GM12892 (cell line): ENCODE measurements at regions not wholly inside any gene's neighbourhood (a gene's known extent, or its start where the extent isn't known, plus 50 kb on each side); places are given as distances from the start of the nearest gene placed in this dataset.

ENCODE experiments used
- POLR2AphosphoS5 ChIP-seq: IDR thresholded peaks from 2 replicates; pipeline ENCODE4 v1.6.1; 2011; ENCODE audit warnings: low read depth, low read length, control low read depth
- TAF1 ChIP-seq: IDR thresholded peaks from 2 replicates; pipeline ENCODE4 v1.6.1; 2011; ENCODE audit warnings: low read depth, mild to moderate bottlenecking, control low read depth, low read length, borderline replicate concordance

DNA sequence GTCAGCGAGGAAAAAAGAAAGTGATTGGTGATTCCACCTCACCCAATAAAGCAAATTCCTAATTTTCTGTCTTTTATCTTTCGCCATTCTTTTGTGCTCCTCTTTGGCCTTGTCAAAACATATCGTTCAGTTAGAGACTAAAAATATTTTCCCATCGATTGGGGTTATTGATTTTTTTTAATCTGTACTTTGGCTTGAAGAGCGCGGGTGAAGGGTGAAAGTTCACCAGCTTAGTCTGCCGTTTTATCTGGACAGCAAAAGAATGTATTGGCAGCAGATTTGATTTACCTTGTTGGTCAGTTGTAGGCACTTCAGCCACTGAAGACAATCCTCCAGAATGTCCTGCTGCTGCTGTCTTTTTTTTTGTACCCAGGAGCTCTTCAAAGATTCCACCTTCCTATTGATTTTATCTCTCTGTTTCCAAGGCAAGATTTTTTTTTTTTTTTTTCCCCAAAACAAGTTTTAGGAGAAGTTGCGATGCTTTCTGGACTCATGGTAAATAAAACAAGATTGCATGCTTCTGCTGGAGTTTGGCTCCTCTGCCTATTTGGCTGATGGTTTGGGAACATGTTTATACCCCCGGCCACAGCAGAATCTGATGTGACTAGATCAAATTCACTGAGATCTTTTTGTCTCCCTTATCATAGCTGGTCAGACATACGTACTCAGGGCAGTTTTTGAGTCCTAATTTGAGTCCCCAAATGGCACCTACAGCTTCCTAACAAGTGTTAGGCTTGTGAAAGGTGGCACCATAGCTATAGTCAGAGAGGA is 269.3 kb upstream of the ONECUT1 start:
- TF ChIP-seq TAF1 (no peak), POLR2AphosphoS5 (no peak)
